ENCODE measurements at regions not wholly inside any gene's neighbourhood (a gene's known extent, or its start where the extent isn't known, plus 50 kb on each side); places are given as distances from the start of the nearest gene placed in this dataset.

GRCh38 chr3:67983166-67983565 lies 328.8 kb upstream of the SUCLG2 start:
- no peak for TF ChIP-seq POLR2AphosphoS5 (IDR thresholded peaks at IDR 0.05; ENCODE audit: low read depth)
- TF ChIP-seq CTCF (IDR thresholded peaks at IDR 0.05; ENCODE audit: insufficient read depth, low read length): no peak
- no peak for TF ChIP-seq REST (IDR thresholded peaks at IDR 0.05; ENCODE audit: insufficient replicate concordance, low read depth)
